GM21576 (cell line): ENCODE measurements at regions not wholly inside any gene's neighbourhood (a gene's known extent, or its start where the extent isn't known, plus 50 kb on each side); places are given as distances from the start of the nearest gene placed in this dataset.
"Not testable (repeated sequence)": the region's sequence is repeated elsewhere in the genome, so short reads cannot be mapped to it uniquely, and the experiment has no call there.

Source experiments
- ATAC-seq: cut with Tn5 transposase; IDR thresholded peaks from one replicate; pipeline ENCODE4 v1.9.1; 2021; ENCODE audit warnings: mild to moderate bottlenecking, moderate library complexity; ENCODE audit not compliant: unreplicated experiment

GRCh38 chr13:90321281-90321931 lies 1026.1 kb upstream of the MIR17HG start:
- no peak for ATAC-seq

GRCh38 chr13:90329641-90330040 lies 1017.8 kb upstream of the MIR17HG start:
- no peak for ATAC-seq

GRCh38 chr13:90331974-90332373 lies 1015.5 kb upstream of the MIR17HG start:
- no peak for ATAC-seq

- ATAC-seq: no peak
These were observed 1011.0 kb upstream of the MIR17HG start for GRCh38 chr13:90336507-90336906.

GRCh38 chr13:90341348-90341747 lies 1006.1 kb upstream of the MIR17HG start:
- not testable (repeated sequence) for ATAC-seq

GRCh38 chr13:90348477-90349136 lies 998.9 kb upstream of the MIR17HG start:
- not testable (repeated sequence) for ATAC-seq

GRCh38 chr13:90352763-90353162 lies 994.7 kb upstream of the MIR17HG start:
- no peak for ATAC-seq

GRCh38 chr13:90355162-90355751 lies 992.2 kb upstream of the MIR17HG start:
- no peak for ATAC-seq

GRCh38 chr13:90360785-90361184 lies 986.7 kb upstream of the MIR17HG start:
- ATAC-seq: no peak

- no peak for ATAC-seq
These were observed 984.8 kb upstream of the MIR17HG start for GRCh38 chr13:90362707-90363106.

- ATAC-seq: no peak
These were observed 982.4 kb upstream of the MIR17HG start for GRCh38 chr13:90365130-90365529.

GRCh38 chr13:90374168-90374567 lies 973.3 kb upstream of the MIR17HG start:
- ATAC-seq: no peak

- ATAC-seq: no peak
These were observed 971.6 kb upstream of the MIR17HG start for GRCh38 chr13:90375851-90376250.

- ATAC-seq: no peak
These were observed 965.1 kb upstream of the MIR17HG start for GRCh38 chr13:90382425-90382824.

- no peak for ATAC-seq
These were observed 961.6 kb upstream of the MIR17HG start for GRCh38 chr13:90385781-90386489.

GRCh38 chr13:90388887-90389452 lies 958.5 kb upstream of the MIR17HG start:
- ATAC-seq: no peak

- ATAC-seq: no peak
These were observed 958.0 kb upstream of the MIR17HG start for GRCh38 chr13:90389537-90389936.

- no peak for ATAC-seq
These were observed 954.1 kb upstream of the MIR17HG start for GRCh38 chr13:90393408-90393807.

- ATAC-seq: no peak
These were observed 952.1 kb upstream of the MIR17HG start for GRCh38 chr13:90395348-90395747.

GRCh38 chr13:90395846-90396245 lies 951.6 kb upstream of the MIR17HG start:
- ATAC-seq: no peak

- ATAC-seq: no peak
These were observed 951.2 kb upstream of the MIR17HG start for GRCh38 chr13:90396266-90396665.
